ENCODE measurements at regions not wholly inside any gene's neighbourhood (a gene's known extent, or its start where the extent isn't known, plus 50 kb on each side); places are given as distances from the start of the nearest gene placed in this dataset.

GRCh38 chr4:57605376-57605775 lies 495.2 kb upstream of the IGFBP7 start:
- Mint-ChIP-seq H3K9me3 (no peaks in the 10 kb centered on the region), H3K4me1 (peaks cover 28% of the 10 kb centered on the region), H3K27me3 (ENCODE audit: low read depth) (no peaks in the 10 kb centered on the region), H3K36me3 (ENCODE audit: low read depth) (no peaks in the 10 kb centered on the region), H3K27ac (peak overlapping the region; percentile 17 to 84 (median 65)), H3K4me3 (no peak overlapping the region)
- TF ChIP-seq CTCF (IDR thresholded peaks at IDR 0.05; ENCODE audit: unreplicated experiment in 3 of 3) = no peak

GRCh38 chr4:57602141-57602540 lies 492.0 kb upstream of the IGFBP7 start:
- no peak for TF ChIP-seq CTCF (IDR thresholded peaks at IDR 0.05; ENCODE audit: unreplicated experiment in 3 of 3)
- no peaks in the 10 kb centered on the region for H3K36me3 Mint-ChIP-seq (ENCODE audit: low read depth)
- H3K9me3 Mint-ChIP-seq = no peaks in the 10 kb centered on the region
- peaks cover 19% of the 10 kb centered on the region for H3K4me1 Mint-ChIP-seq
- no peak overlapping the region for H3K27ac Mint-ChIP-seq
- no peaks in the 10 kb centered on the region for H3K27me3 Mint-ChIP-seq (ENCODE audit: low read depth)
- no peak overlapping the region for H3K4me3 Mint-ChIP-seq

GRCh38 chr4:57591073-57591472 lies 480.9 kb upstream of the IGFBP7 start:
- H3K4me1 Mint-ChIP-seq = no peaks in the 10 kb centered on the region
- H3K36me3 Mint-ChIP-seq (ENCODE audit: low read depth) = no peaks in the 10 kb centered on the region
- no peak for TF ChIP-seq CTCF (IDR thresholded peaks at IDR 0.05; ENCODE audit: unreplicated experiment in 3 of 3)
- H3K9me3 Mint-ChIP-seq = no peaks in the 10 kb centered on the region
- H3K27ac Mint-ChIP-seq = no peak overlapping the region
- no peaks in the 10 kb centered on the region for H3K27me3 Mint-ChIP-seq (ENCODE audit: low read depth)
- H3K4me3 Mint-ChIP-seq = no peak overlapping the region

- Mint-ChIP-seq H3K4me3 (no peak overlapping the region), H3K4me1 (no peaks in the 10 kb centered on the region), H3K27ac (no peak overlapping the region), H3K27me3 (ENCODE audit: low read depth) (no peaks in the 10 kb centered on the region), H3K9me3 (no peaks in the 10 kb centered on the region), H3K36me3 (ENCODE audit: low read depth) (no peaks in the 10 kb centered on the region)
- TF ChIP-seq CTCF (IDR thresholded peaks at IDR 0.05; ENCODE audit: unreplicated experiment in 3 of 3) = no peak
Measured at GRCh38 chr4:57588557-57588956, 478.4 kb upstream of the IGFBP7 start.

- Mint-ChIP-seq H3K36me3 (ENCODE audit: low read depth) (no peaks in the 10 kb centered on the region), H3K27me3 (ENCODE audit: low read depth) (no peaks in the 10 kb centered on the region), H3K4me3 (no peak overlapping the region), H3K27ac (no peak overlapping the region), H3K9me3 (peaks cover 17% of the 10 kb centered on the region), H3K4me1 (no peaks in the 10 kb centered on the region)
- TF ChIP-seq CTCF (IDR thresholded peaks at IDR 0.05; ENCODE audit: unreplicated experiment in 3 of 3) = no peak
Measured at GRCh38 chr4:57580710-57581599, 470.8 kb upstream of the IGFBP7 start.

- peak overlapping the region in 2 of 3 experiments; percentile 17 to 80 for H3K27ac Mint-ChIP-seq
- H3K9me3 Mint-ChIP-seq = peaks cover 21% of the 10 kb centered on the region
- H3K27me3 Mint-ChIP-seq (ENCODE audit: low read depth) = no peaks in the 10 kb centered on the region
- TF ChIP-seq CTCF (IDR thresholded peaks at IDR 0.05; ENCODE audit: unreplicated experiment in 3 of 3) = no peak
- no peak overlapping the region for H3K4me3 Mint-ChIP-seq
- H3K36me3 Mint-ChIP-seq (ENCODE audit: low read depth) = no peaks in the 10 kb centered on the region
- peaks cover 8% of the 10 kb centered on the region for H3K4me1 Mint-ChIP-seq
Measured at GRCh38 chr4:57575426-57575825, 465.2 kb upstream of the IGFBP7 start.
